Activated T-cell treated with anti-CD3 and anti-CD28 coated beads, Interleukin-2, amount 50 U/mL, for 72 hours (primary cell): ENCODE measurements at regions not wholly inside any gene's neighbourhood (a gene's known extent, or its start where the extent isn't known, plus 50 kb on each side); places are given as distances from the start of the nearest gene placed in this dataset.
"Not testable (repeated sequence)": the region's sequence is repeated elsewhere in the genome, so short reads cannot be mapped to it uniquely, and the experiment has no call there.

Experiments used
- ATAC-seq, 2 donors: fragments of 150-1000 bp; cut with Tn5 transposase; replicated peaks in 1 of 2; 2 replicates each; pipeline ENCODE4 v1.10.0; 2021; ENCODE audit warnings: moderate library complexity in 2 of 2, mild to moderate bottlenecking in 1 of 2
- DNase-seq, 2 donors: peaks; one replicate each; pipeline ENCODE4 v3.0.0; 2021 to 2022; ENCODE audit warnings: mixed read lengths in 1 of 2
- H3K27ac Mint-ChIP-seq: one replicate; pipeline ENCODE4 v1.8.0; 2022; ENCODE audit warnings: mild to moderate bottlenecking, moderate library complexity, mixed read lengths
- H3K27me3 Mint-ChIP-seq: one replicate; pipeline ENCODE4 v1.8.0; 2022; ENCODE audit warnings: low read depth, mixed read lengths
- H3K36me3 Mint-ChIP-seq, 2 donors: one replicate each; pipeline ENCODE4 v1.8.0; 2022; ENCODE audit warnings: mixed read lengths in 2 of 2, mild to moderate bottlenecking in 1 of 2; ENCODE audit not compliant: insufficient read depth in 2 of 2
- H3K4me1 Mint-ChIP-seq: one replicate; pipeline ENCODE4 v1.8.0; 2022; ENCODE audit warnings: low read depth, mixed read lengths
- H3K4me3 Mint-ChIP-seq, 2 donors: one replicate each; pipeline ENCODE4 v1.8.0; 2022; ENCODE audit warnings: mild to moderate bottlenecking in 2 of 2, mixed read lengths in 2 of 2, moderate library complexity in 2 of 2
- H3K9me3 Mint-ChIP-seq, 2 donors: one replicate each; pipeline ENCODE4 v1.8.0; 2022; ENCODE audit warnings: mixed read lengths in 2 of 2

GRCh38 chr4:156377036-156377710 is 423.5 kb upstream of the CTSO start:
- peaks cover under 1 to 4% of the 10 kb centered on the region in 2 donors for H3K9me3 Mint-ChIP-seq
- ATAC-seq: no peak
- no peak overlapping the region for H3K4me3 Mint-ChIP-seq
- H3K27me3 Mint-ChIP-seq: no peaks in the 10 kb centered on the region
- H3K27ac Mint-ChIP-seq: no peak overlapping the region
- no peaks in the 10 kb centered on the region for H3K4me1 Mint-ChIP-seq
- DNase-seq: no peak
- H3K36me3 Mint-ChIP-seq: no peaks in the 10 kb centered on the region

- DNase-seq: no peak
- Mint-ChIP-seq H3K36me3 (no peaks in the 10 kb centered on the region), H3K27me3 (no peaks in the 10 kb centered on the region), H3K9me3 (peaks cover 0 to 1% of the 10 kb centered on the region in 2 donors), H3K4me1 (no peaks in the 10 kb centered on the region), H3K4me3 (no peak overlapping the region), H3K27ac (no peak overlapping the region)
- no peak for ATAC-seq
Measured at GRCh38 chr4:156374894-156375293, 421.2 kb upstream of the CTSO start.

GRCh38 chr4:156374069-156374468 is 420.4 kb upstream of the CTSO start:
- DNase-seq (no peak), ATAC-seq (no peak)
- peaks cover 0 to 1% of the 10 kb centered on the region in 2 donors for H3K36me3 Mint-ChIP-seq
- H3K9me3 Mint-ChIP-seq: peaks cover 0 to 1% of the 10 kb centered on the region in 2 donors
- no peaks in the 10 kb centered on the region for H3K27me3 Mint-ChIP-seq
- H3K4me3 Mint-ChIP-seq: no peak overlapping the region
- H3K4me1 Mint-ChIP-seq: no peaks in the 10 kb centered on the region
- no peak overlapping the region for H3K27ac Mint-ChIP-seq

GRCh38 chr4:156367502-156367901 is 413.8 kb upstream of the CTSO start:
- not testable (repeated sequence) for H3K4me3 Mint-ChIP-seq, H3K27ac Mint-ChIP-seq, H3K27me3 Mint-ChIP-seq, ATAC-seq, H3K36me3 Mint-ChIP-seq, H3K4me1 Mint-ChIP-seq, H3K9me3 Mint-ChIP-seq, DNase-seq

GRCh38 chr4:156362581-156362980 is 408.9 kb upstream of the CTSO start:
- no peak overlapping the region for H3K4me3 Mint-ChIP-seq
- no peaks in the 10 kb centered on the region for H3K4me1 Mint-ChIP-seq
- ATAC-seq (no peak), DNase-seq (no peak)
- peaks cover 8 to 10% of the 10 kb centered on the region in 2 donors for H3K9me3 Mint-ChIP-seq
- no peak overlapping the region for H3K27ac Mint-ChIP-seq
- H3K36me3 Mint-ChIP-seq: peaks cover 0 to 5% of the 10 kb centered on the region in 2 donors
- H3K27me3 Mint-ChIP-seq: no peaks in the 10 kb centered on the region

GRCh38 chr4:156347412-156348075 is 393.9 kb upstream of the CTSO start:
- no peaks in the 10 kb centered on the region for H3K4me1 Mint-ChIP-seq
- no peaks in the 10 kb centered on the region for H3K36me3 Mint-ChIP-seq
- no peaks in the 10 kb centered on the region for H3K27me3 Mint-ChIP-seq
- no peak overlapping the region for H3K4me3 Mint-ChIP-seq
- no peaks in the 10 kb centered on the region for H3K9me3 Mint-ChIP-seq
- no peak for DNase-seq
- no peak for ATAC-seq
- H3K27ac Mint-ChIP-seq: no peak overlapping the region

GRCh38 chr4:156346959-156347385 is 393.3 kb upstream of the CTSO start:
- H3K27ac Mint-ChIP-seq: no peak overlapping the region
- H3K27me3 Mint-ChIP-seq: no peaks in the 10 kb centered on the region
- no peaks in the 10 kb centered on the region for H3K36me3 Mint-ChIP-seq
- no peak overlapping the region for H3K4me3 Mint-ChIP-seq
- H3K4me1 Mint-ChIP-seq: no peaks in the 10 kb centered on the region
- no peaks in the 10 kb centered on the region for H3K9me3 Mint-ChIP-seq
- DNase-seq: no peak
- ATAC-seq: no peak

GRCh38 chr4:156344397-156344796 is 390.7 kb upstream of the CTSO start:
- DNase-seq (no peak), ATAC-seq (no peak)
- Mint-ChIP-seq H3K9me3 (peaks cover 0 to 3% of the 10 kb centered on the region in 2 donors), H3K4me1 (no peaks in the 10 kb centered on the region), H3K4me3 (no peak overlapping the region), H3K36me3 (no peaks in the 10 kb centered on the region), H3K27ac (no peak overlapping the region), H3K27me3 (no peaks in the 10 kb centered on the region)

GRCh38 chr4:156336511-156336910 is 382.8 kb upstream of the CTSO start:
- DNase-seq (no peak), ATAC-seq (no peak)
- H3K27me3 Mint-ChIP-seq: no peaks in the 10 kb centered on the region
- no peak overlapping the region for H3K27ac Mint-ChIP-seq
- peaks cover 3 to 4% of the 10 kb centered on the region in 2 donors for H3K9me3 Mint-ChIP-seq
- H3K4me1 Mint-ChIP-seq: no peaks in the 10 kb centered on the region
- no peaks in the 10 kb centered on the region for H3K36me3 Mint-ChIP-seq
- H3K4me3 Mint-ChIP-seq: no peak overlapping the region

- no peak overlapping the region for H3K4me3 Mint-ChIP-seq
- peaks cover 3 to 4% of the 10 kb centered on the region in 2 donors for H3K9me3 Mint-ChIP-seq
- no peaks in the 10 kb centered on the region for H3K36me3 Mint-ChIP-seq
- DNase-seq: no peak
- no peaks in the 10 kb centered on the region for H3K4me1 Mint-ChIP-seq
- ATAC-seq: no peak
- H3K27me3 Mint-ChIP-seq: no peaks in the 10 kb centered on the region
- no peak overlapping the region for H3K27ac Mint-ChIP-seq
Measured at GRCh38 chr4:156335721-156336120, 382.1 kb upstream of the CTSO start.

GRCh38 chr4:156330436-156331031 is 376.9 kb upstream of the CTSO start:
- Mint-ChIP-seq H3K36me3 (no peaks in the 10 kb centered on the region), H3K27me3 (no peaks in the 10 kb centered on the region)

GRCh38 chr4:156329779-156330178 is 376.1 kb upstream of the CTSO start:
- H3K4me3 Mint-ChIP-seq: no peak overlapping the region

More at GRCh38 chr4:156330436-156331031, 376.9 kb upstream of the CTSO start:
- Mint-ChIP-seq H3K9me3 (peaks cover 2 to 3% of the 10 kb centered on the region in 2 donors), H3K4me3 (no peak overlapping the region), H3K27ac (no peak overlapping the region), H3K4me1 (no peaks in the 10 kb centered on the region)
- ATAC-seq: no peak
- no peak for DNase-seq

GRCh38 chr4:156328882-156329281 is 375.2 kb upstream of the CTSO start:
- Mint-ChIP-seq H3K4me3 (no peak overlapping the region), H3K4me1 (no peaks in the 10 kb centered on the region), H3K36me3 (no peaks in the 10 kb centered on the region), H3K27ac (no peak overlapping the region), H3K27me3 (no peaks in the 10 kb centered on the region), H3K9me3 (peaks cover 2 to 3% of the 10 kb centered on the region in 2 donors)
- DNase-seq (no peak), ATAC-seq (no peak)

More at GRCh38 chr4:156329779-156330178, 376.1 kb upstream of the CTSO start:
- ATAC-seq (no peak), DNase-seq (no peak)
- H3K27ac Mint-ChIP-seq: no peak overlapping the region
- H3K9me3 Mint-ChIP-seq: peaks cover 2 to 3% of the 10 kb centered on the region in 2 donors
- H3K4me1 Mint-ChIP-seq: no peaks in the 10 kb centered on the region
- H3K36me3 Mint-ChIP-seq: no peaks in the 10 kb centered on the region
- no peaks in the 10 kb centered on the region for H3K27me3 Mint-ChIP-seq
